ENCODE measurements at regions not wholly inside any gene's neighbourhood (a gene's known extent, or its start where the extent isn't known, plus 50 kb on each side); places are given as distances from the start of the nearest gene placed in this dataset.

DNA sequence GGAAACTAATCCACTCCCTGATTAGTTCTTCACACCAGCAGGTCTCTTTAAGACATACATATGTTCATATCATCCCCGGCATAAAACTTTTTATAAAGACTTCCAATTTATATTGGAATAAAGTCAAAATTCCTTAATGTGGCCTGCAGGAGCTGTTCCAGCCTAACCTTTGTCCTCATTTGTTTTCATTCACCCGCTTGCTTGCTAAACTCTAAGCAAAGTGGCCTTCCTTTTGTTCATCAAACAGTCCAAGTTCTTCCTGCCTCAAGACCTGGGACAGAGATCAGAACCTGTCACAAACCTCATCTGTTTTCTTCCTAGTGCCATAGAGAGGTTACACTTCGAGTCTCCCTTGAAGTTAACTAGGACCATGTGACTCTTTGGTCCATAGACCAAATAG lies 339.4 kb upstream of the ID2 start:
- TF ChIP-seq, protein P1, sequence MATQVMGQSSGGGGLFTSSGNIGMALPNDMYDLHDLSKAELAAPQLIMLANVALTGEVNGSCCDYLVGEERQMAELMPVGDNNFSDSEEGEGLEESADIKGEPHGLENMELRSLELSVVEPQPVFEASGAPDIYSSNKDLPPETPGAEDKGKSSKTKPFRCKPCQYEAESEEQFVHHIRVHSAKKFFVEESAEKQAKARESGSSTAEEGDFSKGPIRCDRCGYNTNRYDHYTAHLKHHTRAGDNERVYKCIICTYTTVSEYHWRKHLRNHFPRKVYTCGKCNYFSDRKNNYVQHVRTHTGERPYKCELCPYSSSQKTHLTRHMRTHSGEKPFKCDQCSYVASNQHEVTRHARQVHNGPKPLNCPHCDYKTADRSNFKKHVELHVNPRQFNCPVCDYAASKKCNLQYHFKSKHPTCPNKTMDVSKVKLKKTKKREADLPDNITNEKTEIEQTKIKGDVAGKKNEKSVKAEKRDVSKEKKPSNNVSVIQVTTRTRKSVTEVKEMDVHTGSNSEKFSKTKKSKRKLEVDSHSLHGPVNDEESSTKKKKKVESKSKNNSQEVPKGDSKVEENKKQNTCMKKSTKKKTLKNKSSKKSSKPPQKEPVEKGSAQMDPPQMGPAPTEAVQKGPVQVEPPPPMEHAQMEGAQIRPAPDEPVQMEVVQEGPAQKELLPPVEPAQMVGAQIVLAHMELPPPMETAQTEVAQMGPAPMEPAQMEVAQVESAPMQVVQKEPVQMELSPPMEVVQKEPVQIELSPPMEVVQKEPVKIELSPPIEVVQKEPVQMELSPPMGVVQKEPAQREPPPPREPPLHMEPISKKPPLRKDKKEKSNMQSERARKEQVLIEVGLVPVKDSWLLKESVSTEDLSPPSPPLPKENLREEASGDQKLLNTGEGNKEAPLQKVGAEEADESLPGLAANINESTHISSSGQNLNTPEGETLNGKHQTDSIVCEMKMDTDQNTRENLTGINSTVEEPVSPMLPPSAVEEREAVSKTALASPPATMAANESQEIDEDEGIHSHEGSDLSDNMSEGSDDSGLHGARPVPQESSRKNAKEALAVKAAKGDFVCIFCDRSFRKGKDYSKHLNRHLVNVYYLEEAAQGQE (IDR thresholded peaks at IDR 0.05; ENCODE audit: insufficient read depth in 1 of 2, low read depth in 2 of 2, low read length in 2 of 2) = no peak
- TF ChIP-seq SIN3A (IDR thresholded peaks at IDR 0.05; ENCODE audit: borderline replicate concordance, insufficient read depth, low read length) = no peak
- no peak for TF ChIP-seq POLR2AphosphoS5 (IDR thresholded peaks at IDR 0.05; ENCODE audit: low read depth, low read length)

DNA sequence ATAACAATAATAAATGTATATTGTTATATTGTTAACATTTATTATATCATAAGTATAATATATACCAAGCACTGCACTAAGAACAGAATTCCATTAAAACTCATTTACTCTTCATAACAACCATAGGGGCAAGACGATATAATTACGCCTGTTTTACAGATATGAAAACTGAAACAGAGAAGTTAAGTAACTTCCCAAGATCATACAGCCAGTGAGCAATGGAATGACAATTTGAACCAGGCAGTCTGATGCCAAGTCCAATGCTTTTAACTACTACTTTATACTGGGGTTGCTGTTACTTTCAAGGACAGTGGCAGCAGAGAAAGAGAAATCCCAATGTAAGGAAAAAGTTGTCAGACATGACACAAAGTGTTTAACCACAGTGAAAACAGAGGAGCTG lies 338.8 kb upstream of the ID2 start:
- TF ChIP-seq, protein P1 (IDR thresholded peaks at IDR 0.05; ENCODE audit: insufficient read depth in 1 of 2, low read depth in 2 of 2, low read length in 2 of 2) = no peak
- no peak for TF ChIP-seq POLR2AphosphoS5 (IDR thresholded peaks at IDR 0.05; ENCODE audit: low read depth, low read length)
- TF ChIP-seq FOXP2 (optimal IDR thresholded peaks at IDR 0.05; ENCODE audit: borderline replicate concordance, extremely low read depth, extremely low read length, insufficient read depth) = no peak
- no peak for TF ChIP-seq TAF1 (IDR thresholded peaks at IDR 0.05; ENCODE audit: borderline replicate concordance, insufficient read depth, low read length)
- no peak for TF ChIP-seq SIN3A (IDR thresholded peaks at IDR 0.05; ENCODE audit: borderline replicate concordance, insufficient read depth, low read length)

DNA sequence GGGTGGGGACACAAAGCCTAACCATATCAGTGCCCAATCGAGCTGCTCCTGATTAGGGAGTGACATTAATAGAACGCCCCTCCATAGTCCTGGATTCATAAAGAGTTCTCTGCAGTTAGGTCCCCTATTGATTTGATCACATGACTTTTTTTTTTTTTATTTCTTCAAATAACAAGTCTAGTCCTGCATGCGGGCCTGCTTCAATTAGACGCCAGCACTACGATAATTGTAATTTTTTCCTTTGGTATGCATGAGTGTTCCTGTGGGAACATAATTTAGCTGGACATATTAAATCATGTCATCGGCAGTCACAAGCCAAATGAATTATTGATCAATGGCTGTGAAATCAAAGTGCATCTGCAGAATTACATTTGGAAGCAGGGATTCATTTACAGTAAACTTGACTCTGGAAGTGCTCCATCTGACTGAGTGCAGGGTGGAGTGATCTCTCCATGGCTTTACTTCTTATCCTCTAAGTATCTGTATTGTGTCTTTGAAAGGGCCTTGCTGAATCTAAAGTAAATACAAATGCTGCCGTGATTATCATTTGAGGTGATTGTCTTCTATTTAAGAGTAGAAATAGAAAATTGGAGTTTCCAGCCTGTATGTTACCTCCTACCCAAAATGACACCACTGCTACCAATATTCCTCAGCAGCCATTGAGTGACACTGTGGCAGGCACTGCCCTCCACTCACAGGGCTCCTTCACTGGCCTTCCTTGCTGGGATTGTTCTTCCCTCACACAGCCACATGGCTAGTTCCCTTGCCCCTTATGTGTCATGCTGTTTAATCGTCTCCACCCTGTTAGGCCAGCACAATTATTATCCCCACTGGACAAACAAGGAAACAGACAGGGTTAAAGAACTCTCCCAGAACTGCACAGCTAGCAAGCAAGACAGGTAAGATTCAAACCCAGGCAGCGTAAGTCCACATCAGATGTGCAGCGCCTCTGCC lies 337.4 kb upstream of the ID2 start:
- no peak for TF ChIP-seq FOXP2 (optimal IDR thresholded peaks at IDR 0.05; ENCODE audit: borderline replicate concordance, extremely low read depth, extremely low read length, insufficient read depth)
- TF ChIP-seq POLR2AphosphoS5 (IDR thresholded peaks at IDR 0.05; ENCODE audit: low read depth, low read length) = no peak
- TF ChIP-seq SIN3A (IDR thresholded peaks at IDR 0.05; ENCODE audit: borderline replicate concordance, insufficient read depth, low read length) = no peak
- no peak for TF ChIP-seq TAF1 (IDR thresholded peaks at IDR 0.05; ENCODE audit: borderline replicate concordance, insufficient read depth, low read length)
- TF ChIP-seq, protein P1 (IDR thresholded peaks at IDR 0.05; ENCODE audit: insufficient read depth in 1 of 2, low read depth in 2 of 2, low read length in 2 of 2) = no peak

DNA sequence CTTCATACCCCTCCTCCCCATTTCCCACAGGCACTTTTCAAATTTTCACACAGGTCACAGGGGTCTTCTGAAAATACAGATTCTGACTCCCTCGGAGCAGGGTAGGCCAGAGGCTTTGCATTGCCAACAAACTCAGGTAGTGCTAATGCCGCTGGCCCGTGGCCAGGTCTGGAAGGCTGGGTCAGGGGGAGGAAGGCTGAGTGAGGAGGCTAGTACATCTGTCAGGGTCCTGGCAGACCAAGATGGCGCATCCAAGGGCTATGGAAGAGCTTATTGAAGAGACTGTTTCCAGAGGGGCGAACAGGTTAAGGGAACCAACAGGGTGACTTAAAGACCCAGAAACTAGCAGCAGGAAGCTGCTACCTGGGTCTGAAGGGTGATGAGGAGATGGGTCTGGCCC lies 336.7 kb upstream of the ID2 start:
- no peak for TF ChIP-seq SIN3A (IDR thresholded peaks at IDR 0.05; ENCODE audit: borderline replicate concordance, insufficient read depth, low read length)
- no peak for TF ChIP-seq TAF1 (IDR thresholded peaks at IDR 0.05; ENCODE audit: borderline replicate concordance, insufficient read depth, low read length)
- TF ChIP-seq FOXP2 (optimal IDR thresholded peaks at IDR 0.05; ENCODE audit: borderline replicate concordance, extremely low read depth, extremely low read length, insufficient read depth) = no peak
- TF ChIP-seq POLR2AphosphoS5 (IDR thresholded peaks at IDR 0.05; ENCODE audit: low read depth, low read length) = no peak

DNA sequence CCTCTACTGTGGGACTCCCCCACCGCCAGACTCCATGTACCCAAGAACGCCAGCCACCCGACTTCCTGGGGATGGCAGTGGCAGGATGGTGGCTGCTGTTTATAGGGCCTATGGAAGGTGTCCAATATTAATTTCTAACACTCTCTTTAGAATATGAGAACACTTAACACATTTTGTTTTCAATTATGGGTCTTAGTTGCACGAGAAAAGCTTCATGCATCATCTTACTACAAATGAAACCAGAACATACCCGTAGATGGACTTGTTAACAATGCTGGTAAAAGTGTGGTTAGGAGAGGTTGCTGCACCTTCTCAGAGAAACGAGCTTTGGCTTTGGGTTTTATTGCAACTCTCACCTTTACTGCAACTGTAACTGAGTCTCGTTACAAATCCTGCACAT lies 335.6 kb upstream of the ID2 start:
- TF ChIP-seq POLR2AphosphoS5 (IDR thresholded peaks at IDR 0.05; ENCODE audit: low read depth, low read length) (no peak), TAF1 (IDR thresholded peaks at IDR 0.05; ENCODE audit: borderline replicate concordance, insufficient read depth, low read length) (no peak), FOXP2 (optimal IDR thresholded peaks at IDR 0.05; ENCODE audit: borderline replicate concordance, extremely low read depth, extremely low read length, insufficient read depth) (no peak), SIN3A (IDR thresholded peaks at IDR 0.05; ENCODE audit: borderline replicate concordance, insufficient read depth, low read length) (no peak)
- TF ChIP-seq, protein P1 (IDR thresholded peaks at IDR 0.05; ENCODE audit: insufficient read depth in 1 of 2, low read depth in 2 of 2, low read length in 2 of 2) = no peak
